HG02938 (cell line): ENCODE measurements at regions not wholly inside any gene's neighbourhood (a gene's known extent, or its start where the extent isn't known, plus 50 kb on each side); places are given as distances from the start of the nearest gene placed in this dataset.

ENCODE experiments used
- ATAC-seq: cut with Tn5 transposase; IDR thresholded peaks from one replicate; pipeline ENCODE4 v1.9.1; 2021; ENCODE audit warnings: mild to moderate bottlenecking, moderate library complexity; ENCODE audit not compliant: unreplicated experiment

GRCh38 chr17:72338304-72338703, 217.5 kb downstream of the SOX9 start:
- no peak for ATAC-seq

DNA sequence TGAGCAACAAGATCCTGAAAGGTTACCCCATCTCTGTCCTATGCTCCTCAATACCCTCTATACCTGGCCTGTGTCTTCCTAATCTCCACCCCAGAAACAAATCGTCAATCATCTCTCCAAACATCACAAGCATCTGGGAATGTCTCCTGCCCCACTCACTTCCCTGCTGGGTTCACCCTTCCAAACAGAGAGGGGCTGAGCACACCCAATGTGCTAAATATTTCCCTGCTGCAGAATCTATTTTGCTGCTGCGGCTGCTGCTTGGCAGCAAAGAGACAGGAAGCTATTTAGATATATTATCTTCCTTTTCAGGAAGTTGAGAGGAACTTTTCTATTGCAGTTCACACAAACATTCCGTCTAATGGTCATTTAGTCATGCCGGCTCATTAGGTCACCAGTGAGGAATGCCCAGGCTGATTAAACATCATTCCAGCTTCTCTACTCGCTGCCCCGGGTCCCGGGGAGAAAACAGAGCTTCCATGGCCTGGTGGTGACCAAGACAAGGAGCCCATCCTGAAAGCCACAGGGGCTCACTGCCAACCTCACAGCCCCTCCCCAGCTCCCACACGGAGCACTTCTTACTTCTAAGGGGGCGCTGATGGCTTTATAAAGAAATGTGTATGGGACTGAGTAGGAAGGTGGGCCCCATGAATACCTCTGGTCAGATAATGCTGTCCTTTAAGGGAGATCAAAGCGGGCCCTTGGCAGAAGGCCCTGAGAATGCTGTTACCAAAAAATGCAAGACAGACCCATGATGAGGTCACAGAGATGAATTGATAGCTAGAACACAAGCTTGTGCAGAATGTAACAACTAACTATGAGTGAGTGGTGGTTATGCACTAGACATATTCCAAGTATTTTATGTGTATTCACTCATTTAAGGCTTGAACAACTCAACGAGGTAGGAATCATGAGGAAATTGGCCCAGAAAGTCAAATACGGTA, 218.3 kb downstream of the SOX9 start:
- ATAC-seq: no peak

- no peak for ATAC-seq
Measured at GRCh38 chr17:72340836-72341235, 220.0 kb downstream of the SOX9 start.

DNA sequence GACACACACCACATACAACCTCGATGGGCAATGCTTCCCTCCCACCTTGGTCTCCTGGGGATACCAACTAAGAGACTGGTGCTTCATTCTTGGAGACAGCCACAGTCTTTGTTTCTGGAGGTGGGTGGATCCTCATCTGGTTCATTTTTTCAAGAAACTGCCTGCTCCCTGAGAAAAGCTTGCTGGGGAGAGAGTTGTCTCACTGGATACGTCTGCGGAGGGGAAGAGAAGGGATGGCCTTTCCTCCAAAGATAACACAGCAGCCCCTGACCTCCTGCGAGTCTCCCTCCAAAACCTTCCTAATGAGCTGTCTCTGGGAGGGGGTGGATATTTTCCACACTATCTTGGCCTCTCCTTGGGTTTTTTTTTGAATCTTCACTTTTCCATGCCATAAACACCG, 221.2 kb downstream of the SOX9 start:
- ATAC-seq: no peak

DNA sequence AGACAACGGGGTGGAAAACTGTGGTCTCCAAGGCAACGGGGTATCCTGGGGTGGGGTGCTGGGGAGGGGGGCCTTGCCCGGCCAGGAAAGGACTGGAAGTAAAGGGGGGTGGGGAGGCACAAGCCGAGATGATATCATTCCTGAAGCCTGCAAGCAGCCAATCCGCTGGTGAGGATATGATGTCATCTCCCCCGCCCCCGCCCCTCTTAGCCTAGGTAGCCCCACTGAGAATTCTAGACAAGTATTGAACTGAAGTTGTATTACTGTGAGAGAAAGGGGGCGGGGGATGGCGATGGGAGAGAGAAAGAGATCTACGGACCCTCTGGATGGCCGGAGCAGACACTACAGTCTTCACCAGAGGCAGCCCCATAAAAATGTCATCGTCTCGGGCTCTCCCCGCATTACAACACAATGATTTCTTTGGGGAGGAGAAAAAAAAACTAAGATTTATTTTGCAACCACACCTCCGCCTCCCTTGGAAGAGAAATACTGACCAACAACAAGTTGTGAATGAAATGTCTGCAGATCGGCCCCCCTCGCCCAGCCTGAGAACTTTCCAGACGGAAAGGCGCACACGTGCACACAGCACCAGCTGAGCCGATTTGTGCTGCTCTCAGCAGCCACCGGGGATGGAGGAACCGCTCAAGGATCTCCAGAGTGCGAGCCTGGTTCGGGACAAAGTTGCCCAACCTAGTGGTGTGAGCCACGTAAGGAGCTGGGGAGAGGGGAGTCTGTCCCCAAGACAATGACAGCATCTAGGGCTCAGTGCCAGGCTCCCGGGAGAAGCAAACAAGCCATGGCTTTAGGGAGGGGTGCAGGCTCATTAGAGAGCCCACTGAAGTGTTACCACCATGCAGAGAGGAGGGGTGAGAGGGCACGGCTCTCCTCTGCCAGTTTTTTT, 222.1 kb downstream of the SOX9 start:
- ATAC-seq: no peak

DNA sequence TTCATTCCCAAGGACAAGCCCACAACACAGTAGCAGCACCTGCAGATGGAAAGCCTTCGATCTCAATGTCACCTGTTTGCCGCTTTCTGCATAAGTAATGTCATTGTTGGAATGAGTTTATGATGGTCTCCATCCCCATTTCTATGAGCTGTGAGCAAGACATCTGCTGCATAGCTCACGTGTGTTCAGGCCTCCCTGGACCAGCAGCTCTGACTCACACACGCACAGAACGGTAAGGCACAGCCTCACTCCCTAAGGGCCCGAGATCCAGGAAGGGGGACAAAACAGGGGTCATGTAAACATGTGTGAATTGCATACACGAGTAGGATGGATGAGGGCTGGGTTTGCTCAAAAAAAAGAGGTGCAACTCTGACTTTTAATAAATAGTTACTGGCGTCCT, 223.1 kb downstream of the SOX9 start:
- ATAC-seq: no peak

DNA sequence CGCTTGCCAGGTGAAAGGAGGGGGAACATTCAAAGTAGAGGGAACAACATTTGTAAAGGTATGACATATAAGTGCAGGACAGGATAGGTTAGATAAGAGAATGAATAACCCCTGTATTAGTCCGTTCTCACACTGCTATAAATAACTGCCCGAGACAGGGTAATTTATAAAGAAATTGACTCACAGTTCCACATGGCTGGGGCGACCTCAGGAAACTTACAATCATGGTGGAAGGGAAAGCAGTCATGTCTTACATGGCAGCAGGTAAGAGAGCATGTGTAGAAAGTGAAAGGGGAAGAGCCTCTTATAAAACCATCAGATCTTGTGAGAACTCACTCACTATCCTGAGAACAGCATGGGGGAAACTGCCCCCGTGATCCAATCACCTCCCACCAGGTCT, 223.8 kb downstream of the SOX9 start:
- ATAC-seq: no peak

GRCh38 chr17:72345088-72345487, 224.3 kb downstream of the SOX9 start:
- no peak for ATAC-seq

GRCh38 chr17:72345536-72345935, 224.7 kb downstream of the SOX9 start:
- no peak for ATAC-seq

DNA sequence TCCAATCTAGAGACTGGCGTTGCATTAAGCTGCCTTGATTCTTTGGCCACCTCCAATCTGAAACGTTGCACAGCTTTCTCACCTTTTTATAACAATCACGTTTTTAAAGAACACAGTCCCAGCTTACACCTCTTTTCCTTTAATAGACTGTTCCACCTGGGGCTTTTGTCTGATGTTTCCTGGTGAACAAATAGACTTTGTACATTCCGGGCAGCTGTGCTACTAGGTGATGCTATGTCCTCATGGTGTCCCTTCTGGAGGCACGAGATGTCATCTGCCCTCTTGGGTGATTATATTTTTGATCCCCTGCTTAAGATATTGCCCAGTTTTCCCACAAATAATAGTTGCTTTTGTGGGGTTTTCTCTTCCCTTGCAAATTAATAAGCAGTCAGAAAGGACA, 225.5 kb downstream of the SOX9 start:
- no peak for ATAC-seq

DNA sequence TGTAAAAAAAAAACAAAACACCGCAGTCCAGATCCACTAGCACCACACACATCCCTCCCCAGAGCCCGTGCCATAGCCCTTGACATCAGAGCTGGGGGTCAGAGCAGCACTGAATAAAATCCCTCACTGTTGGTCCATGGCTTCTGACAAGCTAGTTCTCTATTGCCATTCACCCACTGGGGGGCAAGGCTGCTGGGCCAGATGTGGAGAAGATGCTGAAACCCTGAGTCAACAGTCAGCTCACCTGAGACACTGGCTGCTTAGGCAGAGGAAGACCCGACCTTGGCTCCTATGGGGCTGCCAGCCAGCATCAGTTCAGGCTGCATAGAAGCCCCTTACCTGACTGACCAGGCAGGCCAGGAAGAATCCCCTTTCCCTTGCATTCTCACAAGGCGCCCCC, 228.2 kb downstream of the SOX9 start:
- ATAC-seq: no peak

DNA sequence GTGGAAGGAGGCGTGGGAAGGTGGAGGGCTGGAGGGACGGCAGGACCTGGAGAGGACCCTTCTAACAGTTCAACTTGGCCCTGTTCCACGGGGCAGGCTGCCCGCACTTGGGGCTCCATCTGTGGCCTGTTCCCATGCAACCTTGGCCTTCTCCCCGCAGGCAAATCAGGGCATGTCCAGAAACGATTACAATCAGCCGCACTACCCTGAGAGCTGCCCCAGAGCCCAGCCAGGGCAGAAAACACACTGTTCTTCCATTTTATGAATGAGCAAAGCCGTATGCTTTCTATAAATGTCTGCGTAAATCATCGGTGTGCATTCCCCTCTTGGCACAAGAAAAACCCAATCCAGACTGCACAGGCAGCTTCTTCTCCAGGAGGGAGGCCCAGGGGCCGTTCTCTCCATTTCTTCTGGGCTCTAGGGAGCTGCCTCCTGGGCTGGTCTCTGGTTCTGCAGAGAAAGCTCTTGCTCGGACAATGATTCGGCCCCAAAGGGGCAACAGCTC, 228.7 kb downstream of the SOX9 start:
- ATAC-seq: no peak

DNA sequence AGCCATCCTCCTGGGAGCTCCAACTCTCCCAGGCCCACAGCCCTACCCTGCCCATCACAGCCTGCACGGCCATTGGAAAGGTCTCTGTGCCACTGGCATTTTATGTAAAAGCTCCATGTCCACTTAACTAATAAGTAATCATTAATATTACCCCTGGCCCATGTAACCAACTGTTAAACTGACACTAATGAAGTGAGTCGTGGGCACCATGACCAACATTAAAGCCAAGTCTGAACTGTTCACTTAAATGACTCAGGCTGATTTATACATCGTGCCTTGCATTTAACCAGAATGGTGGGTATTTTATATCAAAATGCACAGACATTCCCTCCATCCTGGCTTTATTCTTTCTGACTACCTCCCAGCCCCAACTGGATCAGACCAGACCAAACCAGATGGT, 229.3 kb downstream of the SOX9 start:
- ATAC-seq: no peak

DNA sequence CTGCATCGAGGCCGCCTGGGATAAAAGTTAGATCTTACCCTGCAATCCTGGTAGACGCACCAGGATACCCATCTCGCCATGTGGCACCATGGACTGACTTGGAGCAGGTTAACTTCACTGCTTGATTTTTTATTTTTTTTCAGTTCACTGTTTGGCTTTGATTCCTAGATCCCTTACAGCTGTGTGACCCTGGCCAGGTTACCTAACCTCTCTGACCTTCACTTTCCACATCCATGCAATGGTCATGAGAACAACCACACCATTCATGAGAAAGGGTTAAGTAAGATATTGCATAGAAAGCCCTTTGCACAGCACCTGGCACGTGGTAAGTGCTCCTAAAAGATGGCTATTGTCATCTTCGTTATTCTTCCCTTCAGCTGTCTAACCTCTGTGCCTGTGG, 230.5 kb downstream of the SOX9 start:
- ATAC-seq: no peak

GRCh38 chr17:72351884-72352346, 231.1 kb downstream of the SOX9 start:
- no peak for ATAC-seq

GRCh38 chr17:72353502-72353901, 232.7 kb downstream of the SOX9 start:
- ATAC-seq: no peak

- no peak for ATAC-seq
Measured at GRCh38 chr17:72354071-72354470, 233.3 kb downstream of the SOX9 start.

GRCh38 chr17:72357764-72358365, 237.0 kb downstream of the SOX9 start:
- no peak for ATAC-seq

- ATAC-seq: no peak
Measured at GRCh38 chr17:72358465-72358864, 237.6 kb downstream of the SOX9 start.

GRCh38 chr17:72359274-72359673, 238.5 kb downstream of the SOX9 start:
- ATAC-seq: no peak

GRCh38 chr17:72359811-72360210, 239.0 kb downstream of the SOX9 start:
- ATAC-seq: no peak
